ENCODE measurements at regions not wholly inside any gene's neighbourhood (a gene's known extent, or its start where the extent isn't known, plus 50 kb on each side); places are given as distances from the start of the nearest gene placed in this dataset.

DNA sequence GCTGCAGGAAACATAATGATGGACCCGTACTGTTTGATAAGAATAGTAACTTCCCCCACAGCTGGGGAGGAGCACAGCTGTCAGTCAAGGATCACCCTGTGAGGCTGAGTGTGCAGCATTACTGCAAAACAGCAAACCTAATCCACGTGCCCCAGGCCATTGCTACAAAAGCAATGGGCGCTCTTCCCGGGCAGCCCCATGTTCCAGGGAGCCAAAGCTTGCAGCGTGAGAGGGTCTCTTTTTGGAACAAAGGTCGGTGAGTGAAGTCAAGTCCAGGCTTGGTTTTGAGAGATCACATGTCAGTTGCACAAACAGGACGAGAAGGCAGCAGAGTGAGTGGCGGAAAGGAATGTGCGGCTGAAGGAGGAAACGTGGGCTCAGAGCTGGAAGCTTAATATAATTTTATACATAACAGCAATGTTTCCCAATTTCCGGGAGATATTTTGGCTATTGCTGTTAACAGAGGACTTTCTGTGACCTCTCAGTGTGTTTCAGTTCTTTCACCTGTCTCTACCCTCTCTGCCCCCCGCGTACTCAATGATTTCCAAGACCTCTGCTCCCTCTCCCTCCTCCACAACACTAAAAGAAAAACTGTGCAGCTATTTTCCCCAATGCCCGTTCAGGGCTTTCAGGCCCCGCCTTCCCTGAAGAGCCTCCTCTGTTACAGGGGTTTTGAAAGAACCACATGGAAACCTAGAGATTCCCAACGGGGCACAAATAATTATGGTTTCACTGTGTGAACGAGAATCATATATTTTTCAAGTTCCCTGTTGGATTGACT, 128.9 kb downstream of the MTPAP start:
- TF ChIP-seq EZH2 (IDR thresholded peaks at IDR 0.05; ENCODE audit: low read depth, unreplicated experiment) (no peak), CREB1 (CRISPR knock-in tag; IDR thresholded peaks at IDR 0.05; ENCODE audit: low read depth) (no peak), POLR2AphosphoS5 (IDR thresholded peaks at IDR 0.05; ENCODE audit: low read depth) (no peak), ZNF114 (CRISPR knock-in tag; IDR thresholded peaks at IDR 0.05) (no peak), ZNF331 (CRISPR knock-in tag; IDR thresholded peaks at IDR 0.05; ENCODE audit: low read depth) (no peak)
- TF ChIP-seq, protein P1, sequence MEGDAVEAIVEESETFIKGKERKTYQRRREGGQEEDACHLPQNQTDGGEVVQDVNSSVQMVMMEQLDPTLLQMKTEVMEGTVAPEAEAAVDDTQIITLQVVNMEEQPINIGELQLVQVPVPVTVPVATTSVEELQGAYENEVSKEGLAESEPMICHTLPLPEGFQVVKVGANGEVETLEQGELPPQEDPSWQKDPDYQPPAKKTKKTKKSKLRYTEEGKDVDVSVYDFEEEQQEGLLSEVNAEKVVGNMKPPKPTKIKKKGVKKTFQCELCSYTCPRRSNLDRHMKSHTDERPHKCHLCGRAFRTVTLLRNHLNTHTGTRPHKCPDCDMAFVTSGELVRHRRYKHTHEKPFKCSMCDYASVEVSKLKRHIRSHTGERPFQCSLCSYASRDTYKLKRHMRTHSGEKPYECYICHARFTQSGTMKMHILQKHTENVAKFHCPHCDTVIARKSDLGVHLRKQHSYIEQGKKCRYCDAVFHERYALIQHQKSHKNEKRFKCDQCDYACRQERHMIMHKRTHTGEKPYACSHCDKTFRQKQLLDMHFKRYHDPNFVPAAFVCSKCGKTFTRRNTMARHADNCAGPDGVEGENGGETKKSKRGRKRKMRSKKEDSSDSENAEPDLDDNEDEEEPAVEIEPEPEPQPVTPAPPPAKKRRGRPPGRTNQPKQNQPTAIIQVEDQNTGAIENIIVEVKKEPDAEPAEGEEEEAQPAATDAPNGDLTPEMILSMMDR (conservative IDR thresholded peaks at IDR 0.05; ENCODE audit: low read depth in 2 of 2): no peak
- TF ChIP-seq, protein P2, sequence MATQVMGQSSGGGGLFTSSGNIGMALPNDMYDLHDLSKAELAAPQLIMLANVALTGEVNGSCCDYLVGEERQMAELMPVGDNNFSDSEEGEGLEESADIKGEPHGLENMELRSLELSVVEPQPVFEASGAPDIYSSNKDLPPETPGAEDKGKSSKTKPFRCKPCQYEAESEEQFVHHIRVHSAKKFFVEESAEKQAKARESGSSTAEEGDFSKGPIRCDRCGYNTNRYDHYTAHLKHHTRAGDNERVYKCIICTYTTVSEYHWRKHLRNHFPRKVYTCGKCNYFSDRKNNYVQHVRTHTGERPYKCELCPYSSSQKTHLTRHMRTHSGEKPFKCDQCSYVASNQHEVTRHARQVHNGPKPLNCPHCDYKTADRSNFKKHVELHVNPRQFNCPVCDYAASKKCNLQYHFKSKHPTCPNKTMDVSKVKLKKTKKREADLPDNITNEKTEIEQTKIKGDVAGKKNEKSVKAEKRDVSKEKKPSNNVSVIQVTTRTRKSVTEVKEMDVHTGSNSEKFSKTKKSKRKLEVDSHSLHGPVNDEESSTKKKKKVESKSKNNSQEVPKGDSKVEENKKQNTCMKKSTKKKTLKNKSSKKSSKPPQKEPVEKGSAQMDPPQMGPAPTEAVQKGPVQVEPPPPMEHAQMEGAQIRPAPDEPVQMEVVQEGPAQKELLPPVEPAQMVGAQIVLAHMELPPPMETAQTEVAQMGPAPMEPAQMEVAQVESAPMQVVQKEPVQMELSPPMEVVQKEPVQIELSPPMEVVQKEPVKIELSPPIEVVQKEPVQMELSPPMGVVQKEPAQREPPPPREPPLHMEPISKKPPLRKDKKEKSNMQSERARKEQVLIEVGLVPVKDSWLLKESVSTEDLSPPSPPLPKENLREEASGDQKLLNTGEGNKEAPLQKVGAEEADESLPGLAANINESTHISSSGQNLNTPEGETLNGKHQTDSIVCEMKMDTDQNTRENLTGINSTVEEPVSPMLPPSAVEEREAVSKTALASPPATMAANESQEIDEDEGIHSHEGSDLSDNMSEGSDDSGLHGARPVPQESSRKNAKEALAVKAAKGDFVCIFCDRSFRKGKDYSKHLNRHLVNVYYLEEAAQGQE (IDR thresholded peaks at IDR 0.05; ENCODE audit: unreplicated experiment): no peak
- TF ChIP-seq, protein P3, sequence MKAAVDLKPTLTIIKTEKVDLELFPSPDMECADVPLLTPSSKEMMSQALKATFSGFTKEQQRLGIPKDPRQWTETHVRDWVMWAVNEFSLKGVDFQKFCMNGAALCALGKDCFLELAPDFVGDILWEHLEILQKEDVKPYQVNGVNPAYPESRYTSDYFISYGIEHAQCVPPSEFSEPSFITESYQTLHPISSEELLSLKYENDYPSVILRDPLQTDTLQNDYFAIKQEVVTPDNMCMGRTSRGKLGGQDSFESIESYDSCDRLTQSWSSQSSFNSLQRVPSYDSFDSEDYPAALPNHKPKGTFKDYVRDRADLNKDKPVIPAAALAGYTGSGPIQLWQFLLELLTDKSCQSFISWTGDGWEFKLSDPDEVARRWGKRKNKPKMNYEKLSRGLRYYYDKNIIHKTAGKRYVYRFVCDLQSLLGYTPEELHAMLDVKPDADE (IDR thresholded peaks at IDR 0.05): no peak

Measured in GM23338 (cell line).